Pancreas (tissue), 10 donors: ENCODE measurements at regions not wholly inside any gene's neighbourhood (a gene's known extent, or its start where the extent isn't known, plus 50 kb on each side); places are given as distances from the start of the nearest gene placed in this dataset.

ENCODE experiments used
- ATAC-seq, 4 donors: fragments of 200-7000 bp; cut with Tn5 transposase; one replicate each; pipeline versions ENCODE4 v1.8.0 to v1.9.1; 2020; ENCODE audit warnings: mild to moderate bottlenecking in 4 of 4, moderate library complexity in 4 of 4
- DNase-seq, 6 donors: peaks; one replicate each; pipeline ENCODE4 v3.0.0-alpha.2; 2020
- FAIRE-seq: peaks from 2 replicates; lab custom pipeline; 2012; peaks lifted over from hg19 to GRCh38; lab: Jason Lieb, UNC
- H3K27ac ChIP-seq, 4 donors: fragments of 200-600 bp; sonication (generic); 1 replicate in 3 of 4; 2 replicates in 1 of 4; pipeline versions ENCODE4 v1.5.0 to v1.8.0; 2020
- H3K27me3 ChIP-seq, 4 donors: fragments of 200-600 bp; one replicate each; pipeline ENCODE4 v1.8.0; 2021
- H3K36me3 ChIP-seq, 3 donors: fragments of 200-600 bp; sonication (generic) in 1 of 3; one replicate each; pipeline versions ENCODE4 v1.5.0 to v1.8.0; 2020 to 2021
- H3K4me1 ChIP-seq, 3 donors: fragments of 200-600 bp; one replicate each; pipeline ENCODE4 v1.8.0; 2021
- H3K4me3 ChIP-seq, 4 donors: fragments of 200-600 bp; sonication (generic) in 2 of 4; one replicate each; pipeline versions ENCODE4 v1.5.0 to v1.8.0; 2020 to 2021
- H3K9me3 ChIP-seq, 4 donors: fragments of 200-600 bp; one replicate each; pipeline ENCODE4 v1.8.0; 2021
- CTCF ChIP-seq, 4 donors: fragments of 200-600 bp; sonication (generic) in 3 of 4; IDR thresholded peaks; one replicate each; pipeline versions ENCODE4 v1.5.0 to v1.8.0; 2021; ENCODE audit warnings: antibody characterized with exemption in 4 of 4
- WGBS, 2 donors: extraction: QIAGEN DNeasy Blood & Tissue Kit; methylation state at CpG; one replicate each; pipeline ENCODE4 v1.1.7; 2013; 5-methylcytosine and 5-hydroxymethylcytosine counted together
- intact Hi-C, 3 donors: fragments of 100-400 bp; cut with DNase I; formaldehyde crosslinking; loops; one replicate each; pipeline versions ENCODE4 v1.11.1 to v1.14.2; 2022
- donor health status: healthy with polysubstance abuse.
- donor health status: DM: no; HTN: no; CAD: no; lungs with moderate emphysema.
- donor health status: DM: no; HTN: no; CAD: no.
- donor health status: control.
- donor health status: control.
- donor health status: Bipolar disorder and iron deficiency.
- donor health status: DM: yes; HTN: yes; CAD: no.
- donor health status: DM: no; HTN: no; CAD: no.
- donor health status: DM: no; HTN: no; CAD: no.
- donor health status: DM: yes; HTN: yes; CAD: no.

- ATAC-seq = no peak
- no peak for DNase-seq
- H3K4me1 ChIP-seq = no peaks in the 10 kb centered on the region
- no peak for FAIRE-seq
- no peak overlapping the region for H3K27ac ChIP-seq
- H3K4me3 ChIP-seq = no peak overlapping the region
- no peaks in the 10 kb centered on the region for H3K9me3 ChIP-seq
- intact Hi-C loops = no loop called here
- no peak for TF ChIP-seq CTCF (IDR thresholded peaks at IDR 0.05)
- H3K36me3 ChIP-seq = no peaks in the 10 kb centered on the region
- no peaks in the 10 kb centered on the region for H3K27me3 ChIP-seq
- 72 to 80% methylated on average over 4 of the region's 4 CpGs for WGBS, 2 donors
These were observed 1422.9 kb downstream of the EFNB2 start for GRCh38 chr13:105112561-105112960.

- Histone ChIP-seq H3K4me1 (no peaks in the 10 kb centered on the region), H3K27me3 (no peaks in the 10 kb centered on the region), H3K27ac (no peak overlapping the region), H3K4me3 (no peak overlapping the region), H3K36me3 (no peaks in the 10 kb centered on the region), H3K9me3 (no peaks in the 10 kb centered on the region)
- no peak for DNase-seq
- 59 to 69% methylated on average over 3 of the region's 3 CpGs for WGBS, 2 donors
- TF ChIP-seq CTCF (IDR thresholded peaks at IDR 0.05) = no peak
- intact Hi-C loops = no loop called here
- ATAC-seq = no peak
- FAIRE-seq = no peak
These were observed 1427.7 kb downstream of the EFNB2 start for GRCh38 chr13:105107781-105108180.

- DNase-seq (no peak), ATAC-seq (no peak), FAIRE-seq (no peak)
- Histone ChIP-seq H3K9me3 (no peaks in the 10 kb centered on the region), H3K27ac (no peak overlapping the region), H3K27me3 (no peaks in the 10 kb centered on the region), H3K4me3 (no peak overlapping the region), H3K36me3 (no peaks in the 10 kb centered on the region), H3K4me1 (no peaks in the 10 kb centered on the region)
- TF ChIP-seq CTCF (IDR thresholded peaks at IDR 0.05) = no peak
- intact Hi-C loops = no loop called here
- 59 to 71% methylated on average over 4 of the region's 4 CpGs for whole genome bisulfite sequencing, 2 donors
These were observed 1430.0 kb downstream of the EFNB2 start for GRCh38 chr13:105105471-105105870.

- intact Hi-C loops = no loop called here
These were observed 1437.9 kb downstream of the EFNB2 start for GRCh38 chr13:105097521-105097920.

More at GRCh38 chr13:105097521-105097920, 1437.9 kb downstream of the EFNB2 start:
- H3K4me1 ChIP-seq = no peaks in the 10 kb centered on the region
- DNase-seq (no peak), ATAC-seq (no peak), FAIRE-seq (no peak)
- no peak for TF ChIP-seq CTCF (IDR thresholded peaks at IDR 0.05)
- peaks cover 0 to 6% (median 0%) of the 10 kb centered on the region in 4 donors for H3K27me3 ChIP-seq
- H3K27ac ChIP-seq = no peak overlapping the region
- H3K4me3 ChIP-seq = no peak overlapping the region
- no peaks in the 10 kb centered on the region for H3K9me3 ChIP-seq
- no peaks in the 10 kb centered on the region for H3K36me3 ChIP-seq
